HFFc6 (cell line): ENCODE measurements at regions not wholly inside any gene's neighbourhood (a gene's known extent, or its start where the extent isn't known, plus 50 kb on each side); places are given as distances from the start of the nearest gene placed in this dataset.
A peak's percentile ranks its signal among the peaks of the same experiment; 100 is the strongest.

Experiments used
- DNase-seq: peaks from one replicate; pipeline ENCODE4 v3.0.0-alpha.2; 2018
- H3K27ac Mint-ChIP-seq: 2 replicates; pipeline ENCODE4 v1.8.0; 2020; ENCODE audit warnings: mild to moderate bottlenecking, mixed read lengths
- H3K27me3 Mint-ChIP-seq: 2 replicates; pipeline ENCODE4 v1.8.0; 2021; ENCODE audit warnings: mild to moderate bottlenecking, moderate library complexity, mixed read lengths; ENCODE audit not compliant: insufficient read depth
- H3K36me3 Mint-ChIP-seq: 2 replicates; pipeline ENCODE4 v1.8.0; 2021; ENCODE audit warnings: low read depth, mixed read lengths
- H3K4me1 Mint-ChIP-seq: 2 replicates; pipeline ENCODE4 v1.8.0; 2020; ENCODE audit warnings: low read depth, mixed read lengths
- H3K4me3 Mint-ChIP-seq: 2 replicates; pipeline ENCODE4 v1.8.0; 2020; ENCODE audit warnings: mild to moderate bottlenecking, moderate library complexity, mixed read lengths
- H3K9me3 Mint-ChIP-seq: 2 replicates; pipeline ENCODE4 v1.8.0; 2020; ENCODE audit warnings: mild to moderate bottlenecking, mixed read lengths
- CTCF ChIP-seq: fragments of 200-600 bp; sonication (generic); IDR thresholded peaks from 2 replicates; pipeline ENCODE4 v1.5.0; 2021; ENCODE audit warnings: antibody characterized with exemption, mild to moderate bottlenecking

GRCh38 chr18:23354625-23355024 lies 98.5 kb upstream of the RIOK3 start:
- Mint-ChIP-seq H3K9me3 (no peaks in the 10 kb centered on the region), H3K4me3 (no peak overlapping the region)

GRCh38 chr18:23355206-23355605 lies 97.9 kb upstream of the RIOK3 start:
- H3K4me3 Mint-ChIP-seq = no peak overlapping the region
- DNase-seq = no peak
- H3K27ac Mint-ChIP-seq = no peak overlapping the region
- H3K27me3 Mint-ChIP-seq = no peaks in the 10 kb centered on the region; the same call in 1 of the 2 replicates
- TF ChIP-seq CTCF = no peak
- peaks cover 55% of the 10 kb centered on the region for H3K4me1 Mint-ChIP-seq
- H3K36me3 Mint-ChIP-seq = peaks cover 21% of the 10 kb centered on the region
- no peaks in the 10 kb centered on the region for H3K9me3 Mint-ChIP-seq

More at GRCh38 chr18:23354625-23355024, 98.5 kb upstream of the RIOK3 start:
- H3K4me1 Mint-ChIP-seq = peaks cover 55% of the 10 kb centered on the region
- no peaks in the 10 kb centered on the region; the same call in 1 of the 2 replicates for H3K27me3 Mint-ChIP-seq
- H3K36me3 Mint-ChIP-seq = peaks cover 27% of the 10 kb centered on the region
- TF ChIP-seq CTCF = no peak
- H3K27ac Mint-ChIP-seq = no peak overlapping the region; the same call in 1 of the 2 replicates
- peak; percentile 32 for DNase-seq

- Mint-ChIP-seq H3K36me3 (peaks cover 18% of the 10 kb centered on the region), H3K4me1 (peaks cover 55% of the 10 kb centered on the region), H3K9me3 (no peaks in the 10 kb centered on the region), H3K27me3 (no peaks in the 10 kb centered on the region; the same call in 1 of the 2 replicates), H3K27ac (no peak overlapping the region), H3K4me3 (no peak overlapping the region)
- no peak for TF ChIP-seq CTCF
- no peak for DNase-seq
Observed at GRCh38 chr18:23356424-23356823, 96.7 kb upstream of the RIOK3 start.

GRCh38 chr18:23356915-23357601 lies 96.0 kb upstream of the RIOK3 start:
- no peak overlapping the region; the same call in 1 of the 2 replicates for H3K27ac Mint-ChIP-seq
- TF ChIP-seq CTCF = no peak
- no peak overlapping the region for H3K4me3 Mint-ChIP-seq
- H3K27me3 Mint-ChIP-seq = no peaks in the 10 kb centered on the region; the same call in 1 of the 2 replicates
- DNase-seq = peak; percentile 23
- H3K9me3 Mint-ChIP-seq = no peaks in the 10 kb centered on the region
- peaks cover 52% of the 10 kb centered on the region for H3K4me1 Mint-ChIP-seq
- peaks cover 12% of the 10 kb centered on the region for H3K36me3 Mint-ChIP-seq

- H3K4me1 Mint-ChIP-seq = peaks cover 44% of the 10 kb centered on the region
Observed at GRCh38 chr18:23357996-23358594, 95.0 kb upstream of the RIOK3 start.

More at GRCh38 chr18:23357996-23358594, 95.0 kb upstream of the RIOK3 start:
- Mint-ChIP-seq H3K4me3 (no peak overlapping the region), H3K27me3 (no peaks in the 10 kb centered on the region; the same call in 1 of the 2 replicates), H3K9me3 (no peaks in the 10 kb centered on the region), H3K27ac (no peak overlapping the region), H3K36me3 (peaks cover 4% of the 10 kb centered on the region; the same call in 1 of the 2 replicates)
- DNase-seq = no peak
- no peak for TF ChIP-seq CTCF
